T-helper 1 cell (primary cell): ENCODE measurements at regions not wholly inside any gene's neighbourhood (a gene's known extent, or its start where the extent isn't known, plus 50 kb on each side); places are given as distances from the start of the nearest gene placed in this dataset.
A peak's percentile ranks its signal among the peaks of the same experiment; 100 is the strongest.
"Not testable (repeated sequence)": the region's sequence is repeated elsewhere in the genome, so short reads cannot be mapped to it uniquely, and the experiment has no call there.

ENCODE experiments used
- DNase-seq, 5 donors: peaks; one replicate each; pipeline ENCODE4 v3.0.0-alpha.2; 2012 to 2020

GRCh38 chr17:72563952-72564351, 443.1 kb downstream of the SOX9 start:
- no peak for DNase-seq

- no peak for DNase-seq
Measured at GRCh38 chr17:72565006-72565405, 444.2 kb downstream of the SOX9 start.

- DNase-seq: no peak
Measured at GRCh38 chr17:72565758-72566157, 444.9 kb downstream of the SOX9 start.

- no peak for DNase-seq
Measured at GRCh38 chr17:72566671-72567484, 446.1 kb downstream of the SOX9 start.

GRCh38 chr17:72567774-72568173, 447.0 kb downstream of the SOX9 start:
- no peak for DNase-seq

- DNase-seq: no peak
Measured at GRCh38 chr17:72569148-72569946, 448.5 kb downstream of the SOX9 start.

GRCh38 chr17:72571813-72572396, 451.1 kb downstream of the SOX9 start:
- no peak for DNase-seq

GRCh38 chr17:72572604-72573491, 452.0 kb downstream of the SOX9 start:
- DNase-seq: no peak

- DNase-seq: not testable (repeated sequence)
Measured at GRCh38 chr17:72573492-72573801, 452.6 kb downstream of the SOX9 start.

GRCh38 chr17:72574675-72575510, 454.1 kb downstream of the SOX9 start:
- DNase-seq: no peak

GRCh38 chr17:72575542-72576233, 454.9 kb downstream of the SOX9 start:
- DNase-seq: no peak

GRCh38 chr17:72576289-72576759, 455.5 kb downstream of the SOX9 start:
- no peak for DNase-seq

- DNase-seq: no peak
Measured at GRCh38 chr17:72578817-72579470, 458.1 kb downstream of the SOX9 start.

- no peak for DNase-seq
Measured at GRCh38 chr17:72579990-72580320, 459.1 kb downstream of the SOX9 start.

GRCh38 chr17:72580321-72581127, 459.7 kb downstream of the SOX9 start:
- DNase-seq: no peak

GRCh38 chr17:72587156-72587555, 466.3 kb downstream of the SOX9 start:
- no peak for DNase-seq

- DNase-seq: peak in 1 of 5 donors; percentile 4
Measured at GRCh38 chr17:72587773-72588511, 467.1 kb downstream of the SOX9 start.

GRCh38 chr17:72588561-72588960, 467.7 kb downstream of the SOX9 start:
- DNase-seq: no peak

- DNase-seq: peak in 2 of 5 donors; percentile 6 to 15
Measured at GRCh38 chr17:72588961-72589360, 468.1 kb downstream of the SOX9 start.
